ENCODE measurements at regions not wholly inside any gene's neighbourhood (a gene's known extent, or its start where the extent isn't known, plus 50 kb on each side); places are given as distances from the start of the nearest gene placed in this dataset.

- ChIA-PET CTCF (interaction anchor here (0.7 kb wide), 1 partner anchor 14 kb away, joined by 11 read pairs; no protein-coding TSS in a partner anchor), POLR2A (ENCODE audit: unreplicated experiment) (no interaction called here)
- Histone ChIP-seq H4K20me1 (ENCODE audit: insufficient read depth) (no peaks in the 10 kb centered on the region), H3K4me1 (replicated peaks; ENCODE audit: insufficient read depth) (peaks cover 9% of the 10 kb centered on the region; the same call in 1 of the 2 replicates), H3K9me3 (ENCODE audit: insufficient read depth, low read depth) (no peaks in the 10 kb centered on the region), H3K79me2 (ENCODE audit: low read depth) (no peaks in the 10 kb centered on the region), H3K36me3 (ENCODE audit: low read depth) (no peaks in the 10 kb centered on the region), H3K4me2 (no peak overlapping the region), H3K4me3 (no peak overlapping the region), H3K9me2 (ENCODE audit: insufficient read depth) (no peaks in the 10 kb centered on the region), H3F3A (ENCODE audit: insufficient read depth, low read depth) (peaks cover 4% of the 10 kb centered on the region; the same call in 1 of the 2 replicates), H2AFZ (no peak overlapping the region), H3K27me3 (ENCODE audit: insufficient read depth, low read depth) (no peaks in the 10 kb centered on the region), H3K27ac (no peak overlapping the region)
- TF ChIP-seq CTCF (conservative IDR thresholded peaks at IDR 0.05) (no peak), EZH2 (IDR thresholded peaks at IDR 0.05; ENCODE audit: low read depth) (no peak)
- BruUV-seq (replicated peaks) = no TSS peak
- DNase-seq = no peak
- intact Hi-C loops (cut with micrococcal nuclease; ENCODE audit: unreplicated experiment) = no loop called here
Measured at GRCh38 chr9:129323376-129323998, 145.4 kb upstream of the IER5L start.

- POLR2A ChIA-PET (ENCODE audit: unreplicated experiment) = no interaction called here
- no peaks in the 10 kb centered on the region for H3K79me2 ChIP-seq (ENCODE audit: low read depth)
- H2AFZ ChIP-seq = no peak overlapping the region
- H3K4me2 ChIP-seq = no peak overlapping the region
- H3K27ac ChIP-seq = no peak overlapping the region
- no TSS peak for BruUV-seq (replicated peaks)
- intact Hi-C loops (cut with micrococcal nuclease; ENCODE audit: unreplicated experiment) = no loop called here
- no peaks in the 10 kb centered on the region for H3K27me3 ChIP-seq (ENCODE audit: insufficient read depth, low read depth)
- no peaks in the 10 kb centered on the region for H3K36me3 ChIP-seq (ENCODE audit: low read depth)
- H3K4me1 ChIP-seq (replicated peaks; ENCODE audit: insufficient read depth) = 0 out of 2 replicates have a peak, but pooled peaks cover 2% of the 10 kb centered on the region
- peaks cover 4% of the 10 kb centered on the region; the same call in 1 of the 2 replicates for H3F3A ChIP-seq (ENCODE audit: insufficient read depth, low read depth)
- no peak for DNase-seq
- H4K20me1 ChIP-seq (ENCODE audit: insufficient read depth) = no peaks in the 10 kb centered on the region
- no peaks in the 10 kb centered on the region for H3K9me3 ChIP-seq (ENCODE audit: insufficient read depth, low read depth)
- CTCF ChIA-PET = interaction anchor here (0.7 kb wide), 1 partner anchor 13 kb away, joined by 11 read pairs; no protein-coding TSS in a partner anchor
- TF ChIP-seq EZH2 (IDR thresholded peaks at IDR 0.05; ENCODE audit: low read depth) = no peak
- TF ChIP-seq CTCF (conservative IDR thresholded peaks at IDR 0.05) = no peak
- H3K9me2 ChIP-seq (ENCODE audit: insufficient read depth) = no peaks in the 10 kb centered on the region
- no peak overlapping the region for H3K4me3 ChIP-seq
Measured at GRCh38 chr9:129322641-129323375, 144.7 kb upstream of the IER5L start.

- Histone ChIP-seq H3K79me2 (ENCODE audit: low read depth) (no peaks in the 10 kb centered on the region), H3K9me2 (ENCODE audit: insufficient read depth) (no peaks in the 10 kb centered on the region), H3K9me3 (ENCODE audit: insufficient read depth, low read depth) (no peaks in the 10 kb centered on the region), H3K36me3 (ENCODE audit: low read depth) (no peaks in the 10 kb centered on the region), H3K27ac (no peak overlapping the region), H3K4me3 (no peak overlapping the region), H4K20me1 (ENCODE audit: insufficient read depth) (no peaks in the 10 kb centered on the region), H3F3A (ENCODE audit: insufficient read depth, low read depth) (no peaks in the 10 kb centered on the region), H3K4me1 (replicated peaks; ENCODE audit: insufficient read depth) (no peaks in the 10 kb centered on the region), H2AFZ (no peak overlapping the region), H3K27me3 (ENCODE audit: insufficient read depth, low read depth) (no peaks in the 10 kb centered on the region), H3K4me2 (no peak overlapping the region)
- no peak for TF ChIP-seq EZH2 (IDR thresholded peaks at IDR 0.05; ENCODE audit: low read depth)
- no peak for TF ChIP-seq CTCF (conservative IDR thresholded peaks at IDR 0.05)
- ChIA-PET CTCF (no interaction called here), POLR2A (ENCODE audit: unreplicated experiment) (no interaction called here)
- BruUV-seq (replicated peaks) = no TSS peak
- DNase-seq = no peak
- intact Hi-C loops (cut with micrococcal nuclease; ENCODE audit: unreplicated experiment) = no loop called here
Measured at GRCh38 chr9:129322022-129322621, 144.1 kb upstream of the IER5L start.
